Body of pancreas (tissue), 4 donors: ENCODE measurements at regions not wholly inside any gene's neighbourhood (a gene's known extent, or its start where the extent isn't known, plus 50 kb on each side); places are given as distances from the start of the nearest gene placed in this dataset.

Source experiments
- ATAC-seq: fragments of 150-250 bp; one replicate; pipeline ENCODE4 v1.9.1; 2016
- DNase-seq, 4 donors: peaks; one replicate each; pipeline ENCODE4 v3.0.0-alpha.2; 2019
- H3K27ac ChIP-seq, 4 donors: fragments of 200-600 bp; sonication (generic); 1 replicate in 3 of 4; 2 replicates in 1 of 4; pipeline versions ENCODE4 v1.5.1 to v1.6.1; 2016 to 2019; ENCODE audit warnings: mild to moderate bottlenecking in 1 of 4, mixed read lengths in 1 of 4, moderate library complexity in 1 of 4
- H3K27me3 ChIP-seq, 2 donors: fragments of 200-600 bp; sonication (generic); one replicate each; pipeline ENCODE4 v1.6.0; 2016; ENCODE audit warnings: mild to moderate bottlenecking in 1 of 2
- H3K36me3 ChIP-seq, 2 donors: fragments of 200-600 bp; sonication (generic); replicated peaks in 1 of 2; 2 replicates each; pipeline ENCODE4 v1.5.1; 2016; ENCODE audit warnings: low read depth in 2 of 2; ENCODE audit not compliant: insufficient read depth in 1 of 2
- H3K4me1 ChIP-seq: fragments of 200-600 bp; sonication (generic); one replicate; pipeline ENCODE4 v1.6.0; 2016
- H3K4me3 ChIP-seq, 2 donors: fragments of 200-600 bp; sonication (generic); 1 replicate in 1 of 2; 2 replicates in 1 of 2; pipeline ENCODE4 v1.5.1; 2016 to 2019
- H3K9me3 ChIP-seq, 3 donors: fragments of 200-600 bp; sonication (generic); 1 replicate in 2 of 3; 2 replicates in 1 of 3; pipeline ENCODE4 v1.5.1; 2016
- CTCF ChIP-seq, 7 experiments: fragments of 450-650 bp in 4 of 7; fragments of 200-600 bp in 3 of 7; sonication (generic) in 3 of 7; IDR thresholded peaks; one replicate each; pipeline ENCODE4 v1.5.1; 2016 to 2019; ENCODE audit warnings: antibody characterized with exemption in 7 of 7
- POLR2A ChIP-seq, 3 donors: fragments of 450-650 bp; IDR thresholded peaks; one replicate each; pipeline ENCODE4 v1.6.1; 2016; ENCODE audit warnings: antibody characterized with exemption in 3 of 3, mild to moderate bottlenecking in 2 of 3
- WGBS, 2 donors: methylation state at CpG; one replicate each; pipeline ENCODE4 v1.1.5; 2017; 5-methylcytosine and 5-hydroxymethylcytosine counted together
- intact Hi-C: fragments of 100-400 bp; cut with DNase I; formaldehyde crosslinking; loops from one replicate; pipeline ENCODE4 v1.15.1; 2023

- no peak overlapping the region for H3K27ac ChIP-seq
- WGBS, 2 donors: 64 to 82% methylated on average over 3 of the region's 3 CpGs
- H3K4me1 ChIP-seq: peaks cover 11% of the 10 kb centered on the region
- DNase-seq (no peak), ATAC-seq (no peak)
- TF ChIP-seq CTCF (IDR thresholded peaks at IDR 0.05) (no peak), POLR2A (IDR thresholded peaks at IDR 0.05) (no peak)
- intact Hi-C loops: no loop called here
- no peaks in the 10 kb centered on the region for H3K36me3 ChIP-seq
- no peaks in the 10 kb centered on the region for H3K9me3 ChIP-seq
- no peaks in the 10 kb centered on the region for H3K27me3 ChIP-seq
- no peak overlapping the region for H3K4me3 ChIP-seq
These were observed 249.5 kb downstream of the RPS24 start for GRCh38 chr10:78283069-78283682.

- TF ChIP-seq POLR2A (IDR thresholded peaks at IDR 0.05) (no peak), CTCF (IDR thresholded peaks at IDR 0.05) (no peak)
- WGBS, 2 donors: 64% methylated on average over 3 to 4 of the region's 4 CpGs
- intact Hi-C loops: no loop called here
These were observed 250.7 kb downstream of the RPS24 start for GRCh38 chr10:78284381-78284780.

GRCh38 chr10:78285226-78285625 is 251.6 kb downstream of the RPS24 start:
- DNase-seq: no peak
- 18 to 51% methylated on average over 5 of the region's 5 CpGs for WGBS, 2 donors
- peak overlapping the region in 3 of 4 donors; percentile 2 to 13 (median 11) for H3K27ac ChIP-seq

More at GRCh38 chr10:78284381-78284780, 250.7 kb downstream of the RPS24 start:
- Histone ChIP-seq H3K9me3 (no peaks in the 10 kb centered on the region), H3K27ac (no peak overlapping the region), H3K4me1 (peaks cover 11% of the 10 kb centered on the region), H3K36me3 (no peaks in the 10 kb centered on the region), H3K4me3 (no peak overlapping the region), H3K27me3 (no peaks in the 10 kb centered on the region)
- ATAC-seq (no peak), DNase-seq (no peak)

GRCh38 chr10:78286186-78286585 is 252.5 kb downstream of the RPS24 start:
- no peaks in the 10 kb centered on the region for H3K27me3 ChIP-seq
- no peak overlapping the region for H3K4me3 ChIP-seq
- H3K36me3 ChIP-seq: no peaks in the 10 kb centered on the region
- no peak for DNase-seq
- no peak overlapping the region for H3K27ac ChIP-seq
- intact Hi-C loops: no loop called here
- peaks cover 11% of the 10 kb centered on the region for H3K4me1 ChIP-seq
- no peaks in the 10 kb centered on the region for H3K9me3 ChIP-seq
- TF ChIP-seq CTCF (IDR thresholded peaks at IDR 0.05) (no peak), POLR2A (IDR thresholded peaks at IDR 0.05) (no peak)
- 57 to 85% methylated on average over 1 of the region's 1 CpG for WGBS, 2 donors
- no peak for ATAC-seq

More at GRCh38 chr10:78285226-78285625, 251.6 kb downstream of the RPS24 start:
- H3K4me1 ChIP-seq: peaks cover 11% of the 10 kb centered on the region
- H3K36me3 ChIP-seq: no peaks in the 10 kb centered on the region
- H3K9me3 ChIP-seq: no peaks in the 10 kb centered on the region
- no peak overlapping the region for H3K4me3 ChIP-seq
- intact Hi-C loops: no loop called here
- TF ChIP-seq POLR2A (IDR thresholded peaks at IDR 0.05) (no peak), CTCF (IDR thresholded peaks at IDR 0.05) (no peak)
- ATAC-seq: no peak
- no peaks in the 10 kb centered on the region for H3K27me3 ChIP-seq

- WGBS, 2 donors: 70 to 78% methylated on average over 9 of the region's 9 CpGs
- Histone ChIP-seq H3K27ac (no peak overlapping the region), H3K36me3 (no peaks in the 10 kb centered on the region), H3K4me3 (no peak overlapping the region), H3K27me3 (no peaks in the 10 kb centered on the region), H3K9me3 (no peaks in the 10 kb centered on the region), H3K4me1 (peaks cover 11% of the 10 kb centered on the region)
- no peak for ATAC-seq
- TF ChIP-seq CTCF (IDR thresholded peaks at IDR 0.05) (no peak), POLR2A (IDR thresholded peaks at IDR 0.05) (no peak)
- no peak for DNase-seq
- intact Hi-C loops: no loop called here
These were observed 253.0 kb downstream of the RPS24 start for GRCh38 chr10:78286668-78287067.
